ENCODE measurements at regions not wholly inside any gene's neighbourhood (a gene's known extent, or its start where the extent isn't known, plus 50 kb on each side); places are given as distances from the start of the nearest gene placed in this dataset.

- no peak overlapping the region for H3K27ac Mint-ChIP-seq (ENCODE audit: unreplicated experiment)
- Histone ChIP-seq H2AFZ (ENCODE audit: low read depth, low read length) (no peak overlapping the region), H3K9ac (ENCODE audit: low read length) (no peak overlapping the region)
These were observed 291.1 kb upstream of the ARGLU1 start for GRCh38 chr13:106858903-106859532.

GRCh38 chr13:106852436-106852835, 284.5 kb upstream of the ARGLU1 start:
- H3K4me1 Mint-ChIP-seq (ENCODE audit: low read depth, unreplicated experiment) = peaks cover 3% of the 10 kb centered on the region
- no peak for DNase-seq (ENCODE audit: low read depth)
- no peaks in the 10 kb centered on the region for H3K36me3 Mint-ChIP-seq (ENCODE audit: low read depth, unreplicated experiment)
- H3K27ac ChIP-seq (ENCODE audit: low read depth, low read length) = no peak overlapping the region
- H3K27ac Mint-ChIP-seq (ENCODE audit: unreplicated experiment) = no peak overlapping the region
- H3K79me2 ChIP-seq (ENCODE audit: insufficient read depth, low read length) = no peaks in the 10 kb centered on the region
- H3K4me1 ChIP-seq (ENCODE audit: insufficient read depth, low read length) = no peaks in the 10 kb centered on the region
- no peaks in the 10 kb centered on the region for H3K9me3 Mint-ChIP-seq (ENCODE audit: unreplicated experiment)
- no peak overlapping the region for H3K4me3 Mint-ChIP-seq (ENCODE audit: unreplicated experiment)
- H3K4me3 ChIP-seq (ENCODE audit: insufficient read depth, low read depth, low read length) = no peak overlapping the region
- no peak overlapping the region for H3K9ac ChIP-seq (ENCODE audit: low read length)
- H4K20me1 ChIP-seq (ENCODE audit: insufficient read depth, low read length) = no peaks in the 10 kb centered on the region
- H3K4me2 ChIP-seq (ENCODE audit: low read length) = no peak overlapping the region
- no peaks in the 10 kb centered on the region for H3K9me3 ChIP-seq (ENCODE audit: insufficient read depth, low read depth, low read length)
- H2AFZ ChIP-seq (ENCODE audit: low read depth, low read length) = no peak overlapping the region
- no peaks in the 10 kb centered on the region for H3K27me3 ChIP-seq (ENCODE audit: insufficient read depth, low read length)
- FAIRE-seq = no peak
- no peaks in the 10 kb centered on the region for H3K36me3 ChIP-seq (ENCODE audit: insufficient read depth, low read length)
- H3K27me3 Mint-ChIP-seq (ENCODE audit: low read depth, unreplicated experiment) = no peaks in the 10 kb centered on the region
- TF ChIP-seq CTCF (IDR thresholded peaks at IDR 0.05; ENCODE audit: insufficient read depth, low read depth, low read length) = no peak
- no peak for TF ChIP-seq EZH2 (IDR thresholded peaks at IDR 0.05; ENCODE audit: insufficient read depth, low read length)

More at GRCh38 chr13:106858903-106859532, 291.1 kb upstream of the ARGLU1 start:
- Mint-ChIP-seq H3K4me1 (ENCODE audit: low read depth, unreplicated experiment) (no peaks in the 10 kb centered on the region), H3K27me3 (ENCODE audit: low read depth, unreplicated experiment) (no peaks in the 10 kb centered on the region), H3K4me3 (ENCODE audit: unreplicated experiment) (no peak overlapping the region), H3K36me3 (ENCODE audit: low read depth, unreplicated experiment) (no peaks in the 10 kb centered on the region), H3K9me3 (ENCODE audit: unreplicated experiment) (no peaks in the 10 kb centered on the region)
- TF ChIP-seq EZH2 (IDR thresholded peaks at IDR 0.05; ENCODE audit: insufficient read depth, low read length) = no peak
- TF ChIP-seq CTCF (IDR thresholded peaks at IDR 0.05; ENCODE audit: insufficient read depth, low read depth, low read length) = no peak
- H3K79me2 ChIP-seq (ENCODE audit: insufficient read depth, low read length) = no peaks in the 10 kb centered on the region
- no peaks in the 10 kb centered on the region for H3K36me3 ChIP-seq (ENCODE audit: insufficient read depth, low read length)
- H4K20me1 ChIP-seq (ENCODE audit: insufficient read depth, low read length) = no peaks in the 10 kb centered on the region
- no peaks in the 10 kb centered on the region for H3K9me3 ChIP-seq (ENCODE audit: insufficient read depth, low read depth, low read length)
- no peak overlapping the region for H3K4me2 ChIP-seq (ENCODE audit: low read length)
- FAIRE-seq = no peak
- H3K27ac ChIP-seq (ENCODE audit: low read depth, low read length) = no peak overlapping the region
- no peak for DNase-seq (ENCODE audit: low read depth)
- no peaks in the 10 kb centered on the region for H3K27me3 ChIP-seq (ENCODE audit: insufficient read depth, low read length)
- no peaks in the 10 kb centered on the region for H3K4me1 ChIP-seq (ENCODE audit: insufficient read depth, low read length)
- H3K4me3 ChIP-seq (ENCODE audit: insufficient read depth, low read depth, low read length) = no peak overlapping the region

- TF ChIP-seq CTCF (IDR thresholded peaks at IDR 0.05; ENCODE audit: insufficient read depth, low read depth, low read length) (no peak), EZH2 (IDR thresholded peaks at IDR 0.05; ENCODE audit: insufficient read depth, low read length) (no peak)
- no peak for FAIRE-seq
- Histone ChIP-seq H3K27me3 (ENCODE audit: insufficient read depth, low read length) (no peaks in the 10 kb centered on the region), H3K9ac (ENCODE audit: low read length) (no peak overlapping the region), H3K27ac (ENCODE audit: low read depth, low read length) (no peak overlapping the region), H3K36me3 (ENCODE audit: insufficient read depth, low read length) (no peaks in the 10 kb centered on the region), H3K9me3 (ENCODE audit: insufficient read depth, low read depth, low read length) (no peaks in the 10 kb centered on the region), H3K4me3 (ENCODE audit: insufficient read depth, low read depth, low read length) (no peak overlapping the region), H3K4me2 (ENCODE audit: low read length) (no peak overlapping the region), H2AFZ (ENCODE audit: low read depth, low read length) (peak overlapping the region; percentile 73), H4K20me1 (ENCODE audit: insufficient read depth, low read length) (no peaks in the 10 kb centered on the region), H3K4me1 (ENCODE audit: insufficient read depth, low read length) (no peaks in the 10 kb centered on the region), H3K79me2 (ENCODE audit: insufficient read depth, low read length) (no peaks in the 10 kb centered on the region)
- peaks cover 3% of the 10 kb centered on the region for H3K4me1 Mint-ChIP-seq (ENCODE audit: low read depth, unreplicated experiment)
- DNase-seq (ENCODE audit: low read depth) = peak; percentile 3
- H3K4me3 Mint-ChIP-seq (ENCODE audit: unreplicated experiment) = no peak overlapping the region
- no peaks in the 10 kb centered on the region for H3K36me3 Mint-ChIP-seq (ENCODE audit: low read depth, unreplicated experiment)
- H3K27me3 Mint-ChIP-seq (ENCODE audit: low read depth, unreplicated experiment) = no peaks in the 10 kb centered on the region
- no peaks in the 10 kb centered on the region for H3K9me3 Mint-ChIP-seq (ENCODE audit: unreplicated experiment)
- H3K27ac Mint-ChIP-seq (ENCODE audit: unreplicated experiment) = peak overlapping the region; percentile 3
These were observed 283.2 kb upstream of the ARGLU1 start for GRCh38 chr13:106850973-106851650.

Measured in astrocyte (in vitro differentiated cells and primary cell).